ENCODE measurements at regions not wholly inside any gene's neighbourhood (a gene's known extent, or its start where the extent isn't known, plus 50 kb on each side); places are given as distances from the start of the nearest gene placed in this dataset.

DNA sequence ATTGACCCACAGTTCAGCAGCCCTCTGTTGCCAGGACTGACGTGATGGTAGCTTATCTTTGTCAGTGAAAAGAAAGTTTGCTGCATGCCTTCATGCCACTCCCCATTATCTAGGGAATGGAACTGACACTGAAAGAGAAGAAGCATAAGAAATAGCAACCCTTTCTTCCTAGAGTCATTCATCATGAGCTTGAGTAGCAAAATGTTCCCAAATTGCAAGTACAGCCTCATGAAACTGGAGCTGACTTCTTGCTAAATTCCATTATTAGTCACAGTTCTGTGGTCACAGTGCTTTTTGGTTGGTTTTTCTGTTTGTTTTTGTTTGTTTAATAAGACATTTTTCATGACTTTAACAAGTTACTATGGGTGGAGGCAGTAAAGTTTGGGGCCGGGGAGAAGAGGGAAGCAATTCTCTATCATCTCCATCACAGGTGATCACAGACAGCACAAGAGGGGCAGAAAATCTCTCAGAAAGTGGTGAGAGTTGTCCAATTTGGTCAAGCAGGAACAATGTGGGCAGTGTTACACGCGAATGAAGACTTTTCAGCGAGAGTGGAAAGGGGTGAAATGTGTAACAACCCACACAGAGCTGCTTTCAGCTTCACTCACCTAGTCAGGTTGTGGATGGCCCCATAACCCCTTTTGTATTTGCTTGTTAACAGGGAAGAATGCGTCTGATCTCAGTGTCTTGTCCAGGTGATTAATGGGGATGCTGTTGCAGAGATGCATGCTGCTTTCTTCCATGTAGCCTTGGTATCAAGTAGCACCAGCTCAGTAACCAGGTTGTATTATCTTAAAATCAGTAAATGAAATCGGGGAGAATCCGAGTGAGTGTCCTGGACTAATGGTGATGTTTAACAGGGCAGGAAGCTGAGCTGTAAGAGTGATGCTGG lies 440.4 kb downstream of the DMRT2 start:
- DNase-seq: no peak

DNA sequence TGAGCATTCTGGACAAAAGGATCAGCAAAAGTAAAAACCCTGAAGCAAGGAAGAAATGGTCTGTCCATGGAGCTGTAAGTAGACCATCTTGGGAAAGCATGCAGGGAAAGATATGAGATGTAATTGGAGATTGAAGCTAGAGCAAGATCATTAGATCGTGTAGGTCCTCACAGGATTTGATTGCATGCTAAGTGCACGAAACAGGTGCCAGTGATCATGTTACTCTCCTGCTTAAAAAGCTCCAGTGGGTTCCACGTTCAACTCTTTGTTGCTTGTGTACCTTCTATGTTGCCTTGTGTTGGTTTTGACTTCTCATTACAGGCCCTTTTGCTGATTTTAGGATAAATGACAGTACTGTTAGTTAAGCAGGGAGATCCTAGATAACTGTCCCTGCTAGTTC lies 442.0 kb downstream of the DMRT2 start:
- DNase-seq: no peak

DNA sequence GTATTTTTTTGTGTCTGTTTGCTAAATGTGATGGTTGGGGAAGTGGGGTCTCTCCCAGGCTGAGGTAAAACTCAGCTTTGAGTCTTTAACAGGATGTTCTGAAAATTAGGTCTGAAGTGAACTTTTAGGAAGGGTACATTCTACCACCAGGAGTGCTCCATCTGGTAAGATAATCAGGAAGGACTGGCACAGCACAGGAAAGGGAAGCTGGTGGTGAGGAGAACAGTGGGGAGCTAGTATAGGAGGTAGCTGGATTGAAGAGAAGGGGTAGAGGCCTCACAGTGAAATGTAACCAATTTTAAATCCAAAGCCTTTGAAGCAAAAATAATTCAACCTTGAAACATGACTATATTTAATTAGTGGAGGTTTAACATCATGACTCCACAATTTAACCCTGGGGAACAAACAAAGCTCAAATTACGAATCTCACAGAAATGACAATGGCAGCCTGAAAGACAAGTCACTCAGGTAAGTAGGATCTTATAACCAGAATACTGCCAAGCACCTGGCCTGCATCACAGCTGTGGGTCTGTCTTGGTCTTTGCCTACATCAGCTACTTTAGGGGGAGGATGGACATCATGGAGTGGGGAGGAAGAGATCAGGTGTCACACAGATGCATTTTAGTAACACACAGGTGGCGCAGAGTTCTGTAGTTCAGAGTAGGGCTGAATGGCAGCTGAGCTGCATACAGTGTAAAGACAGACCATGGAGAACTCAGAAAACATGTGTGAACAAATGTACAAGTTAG lies 445.3 kb downstream of the DMRT2 start:
- DNase-seq: no peak

DNA sequence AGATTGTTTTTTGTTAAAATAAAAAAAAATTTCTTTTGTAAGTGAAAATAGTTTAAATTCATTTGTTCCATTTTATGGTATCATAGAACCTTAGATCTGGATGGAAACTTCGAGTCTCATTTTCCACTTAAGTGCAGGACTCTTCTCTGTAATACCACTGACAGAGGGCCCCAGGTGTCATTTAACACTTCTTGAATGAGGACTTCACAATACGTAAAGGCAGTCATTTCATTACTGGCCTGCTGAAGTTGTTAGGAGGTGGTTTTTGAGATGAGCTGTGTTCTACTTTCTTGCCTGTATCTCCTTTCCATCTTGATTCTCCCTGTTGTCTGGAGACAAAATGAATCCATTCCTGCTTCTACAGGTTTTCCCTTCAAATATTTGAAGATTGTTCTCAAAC lies 455.3 kb downstream of the DMRT2 start:
- no peak for DNase-seq

- no peak for DNase-seq
Measured at GRCh38 chr9:1510712-1511111, 460.6 kb downstream of the DMRT2 start.

GRCh38 chr9:1513105-1513504 lies 462.9 kb downstream of the DMRT2 start:
- no peak for DNase-seq

- peak; percentile 35 for DNase-seq
Measured at GRCh38 chr9:1514250-1514649, 464.1 kb downstream of the DMRT2 start.

DNA sequence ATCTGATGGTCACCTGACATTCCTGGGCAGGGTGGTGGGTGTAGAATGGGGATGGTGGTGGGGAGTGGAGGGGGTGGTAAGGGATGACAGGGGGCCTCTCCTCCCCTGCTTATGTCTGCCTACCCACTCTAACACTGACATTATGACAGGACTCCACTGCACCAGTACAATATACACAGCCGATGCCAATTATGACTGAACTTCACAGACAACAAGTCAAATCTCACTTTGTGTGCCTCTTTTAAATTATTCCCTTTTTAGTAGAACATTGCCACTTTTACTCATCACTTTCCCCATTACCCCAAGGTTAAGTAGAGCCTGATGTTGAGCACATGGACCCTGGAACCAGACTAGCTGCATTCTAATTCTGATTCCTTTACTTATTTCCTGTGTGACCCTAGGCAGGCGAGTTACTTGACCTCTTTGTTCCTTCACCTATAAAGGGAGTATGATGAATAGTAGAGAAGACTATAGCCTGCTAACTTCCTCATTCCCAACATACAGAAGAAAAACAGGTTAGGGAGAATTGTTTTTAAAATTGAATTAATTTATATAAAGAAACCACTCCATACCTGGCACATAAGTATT lies 464.7 kb downstream of the DMRT2 start:
- no peak for DNase-seq

GRCh38 chr9:1515557-1515956 lies 465.4 kb downstream of the DMRT2 start:
- DNase-seq: no peak

- DNase-seq: no peak
Measured at GRCh38 chr9:1521547-1521946, 471.4 kb downstream of the DMRT2 start.

DNA sequence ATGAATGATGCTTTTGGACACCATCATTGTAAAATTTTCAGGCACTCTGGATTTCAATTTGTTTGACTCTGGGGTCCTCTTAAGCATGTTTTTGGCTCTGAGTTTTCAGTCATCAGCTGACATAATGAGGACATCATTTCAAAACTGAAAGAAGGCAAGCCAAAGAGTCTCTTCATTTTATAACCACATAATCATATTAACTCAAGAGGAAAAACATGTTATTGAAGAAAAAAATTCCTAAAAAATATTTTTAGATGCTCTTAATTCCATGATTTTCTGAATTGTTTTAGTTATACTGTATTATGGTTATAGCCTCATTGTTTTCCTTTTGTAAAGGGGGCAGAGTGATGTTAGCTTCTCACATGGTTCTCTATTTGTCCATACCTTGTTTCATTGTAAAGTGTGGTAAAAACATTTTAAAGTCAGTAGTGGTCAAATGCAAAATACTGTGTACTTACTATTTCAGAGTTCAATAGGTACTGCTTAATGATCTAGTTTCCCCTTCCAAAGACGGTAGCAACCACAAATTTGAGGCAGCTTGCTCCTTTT lies 472.1 kb downstream of the DMRT2 start:
- DNase-seq: peak; percentile 48

DNA sequence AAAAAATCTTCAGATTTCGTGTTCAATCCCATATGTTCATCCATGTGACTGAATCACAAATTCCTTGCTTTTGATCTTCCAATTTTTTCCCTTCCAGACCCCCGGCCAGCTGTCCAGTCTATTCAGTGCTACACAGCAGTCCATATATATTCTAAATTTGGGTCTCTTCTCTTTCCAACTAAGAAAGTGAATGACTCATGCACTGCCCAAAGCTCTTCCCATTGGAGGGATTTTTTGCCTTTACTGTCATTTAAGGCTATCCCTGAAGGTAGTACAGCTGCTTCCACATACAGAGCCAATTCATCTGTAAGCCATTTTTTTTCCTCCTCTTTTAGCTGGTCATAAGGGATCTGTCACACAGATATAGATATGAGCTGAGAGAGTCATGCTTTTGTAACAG lies 478.3 kb downstream of the DMRT2 start:
- peak; percentile 30 for DNase-seq

DNA sequence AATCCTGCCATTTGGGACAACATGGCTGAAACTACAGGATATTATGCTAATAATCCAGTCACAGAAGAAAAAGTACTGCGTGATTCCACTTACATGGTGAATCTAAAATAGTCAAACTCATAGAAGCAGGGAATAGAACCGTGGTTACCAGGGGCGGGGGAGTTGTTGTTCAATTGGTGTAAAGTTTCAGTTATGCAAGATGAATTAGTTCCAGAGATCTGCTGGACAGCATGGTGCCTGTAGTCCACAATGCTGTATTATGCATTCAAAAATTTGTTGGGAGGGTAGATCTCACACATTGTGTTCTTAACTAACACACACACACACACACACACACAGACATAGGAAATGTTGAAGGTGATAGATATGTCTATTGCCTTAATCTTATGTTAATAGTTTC lies 480.5 kb downstream of the DMRT2 start:
- DNase-seq: no peak

DNA sequence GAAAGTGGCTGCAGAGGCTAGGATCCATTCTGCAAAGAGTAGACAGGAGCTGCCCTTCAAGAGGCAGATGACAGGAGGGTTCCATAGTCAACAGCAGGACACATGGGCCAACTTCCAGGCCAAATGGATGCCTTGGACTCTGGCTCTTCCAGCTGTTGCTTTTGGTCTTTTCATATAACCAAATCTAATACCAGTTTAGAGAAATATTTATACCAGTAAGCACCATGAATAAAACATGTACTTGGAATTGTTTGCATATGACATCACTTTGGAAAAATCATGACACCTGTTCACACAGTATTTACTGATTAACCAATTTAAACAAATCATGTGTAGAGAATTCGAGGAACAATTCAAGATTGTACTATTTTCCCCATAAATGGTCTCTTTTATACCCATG lies 481.3 kb downstream of the DMRT2 start:
- no peak for DNase-seq

DNA sequence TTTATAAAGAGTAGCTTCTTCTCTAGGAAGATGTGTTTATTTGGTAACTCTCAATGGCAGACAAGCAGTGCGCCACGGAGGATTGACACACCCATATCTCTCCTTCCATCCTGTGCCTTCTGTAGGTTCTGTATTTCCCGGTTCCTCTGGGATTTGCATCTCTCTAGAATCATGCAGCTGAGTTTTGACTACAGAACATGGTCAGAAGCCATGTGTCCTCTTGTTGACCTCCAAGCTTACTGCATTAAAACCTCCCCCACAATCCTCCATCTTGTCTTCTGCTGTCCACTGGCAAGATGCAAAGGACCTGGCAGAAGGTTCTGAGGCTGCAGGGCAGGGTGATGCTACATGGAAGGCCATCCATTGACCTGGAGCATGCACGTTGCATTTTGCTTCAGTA lies 482.0 kb downstream of the DMRT2 start:
- peak; percentile 69 for DNase-seq

DNA sequence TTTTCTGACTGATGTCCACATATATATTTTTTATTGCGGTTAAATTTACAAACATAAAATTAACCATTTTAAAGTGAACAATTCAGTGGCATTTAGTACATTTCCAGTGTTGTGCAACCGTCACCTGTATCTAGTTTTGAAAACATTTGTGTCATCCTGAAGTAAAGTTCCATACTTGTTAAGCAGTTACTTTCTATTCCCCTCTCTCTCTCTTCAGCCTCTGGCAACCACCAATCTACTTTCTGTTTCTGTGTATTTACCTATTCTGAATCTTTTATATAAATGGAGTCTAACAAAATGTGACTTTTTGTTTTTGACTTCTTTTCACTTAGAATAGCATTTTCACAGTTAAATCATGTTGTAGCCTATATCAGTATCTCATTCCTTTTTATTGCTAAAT lies 480.1 kb upstream of the SMARCA2 start:
- DNase-seq: no peak

GRCh38 chr9:1535599-1535998 lies 479.5 kb upstream of the SMARCA2 start:
- no peak for DNase-seq

- DNase-seq: no peak
Measured at GRCh38 chr9:1536522-1537170, 478.5 kb upstream of the SMARCA2 start.

- DNase-seq: no peak
Measured at GRCh38 chr9:1538301-1538700, 476.8 kb upstream of the SMARCA2 start.

DNA sequence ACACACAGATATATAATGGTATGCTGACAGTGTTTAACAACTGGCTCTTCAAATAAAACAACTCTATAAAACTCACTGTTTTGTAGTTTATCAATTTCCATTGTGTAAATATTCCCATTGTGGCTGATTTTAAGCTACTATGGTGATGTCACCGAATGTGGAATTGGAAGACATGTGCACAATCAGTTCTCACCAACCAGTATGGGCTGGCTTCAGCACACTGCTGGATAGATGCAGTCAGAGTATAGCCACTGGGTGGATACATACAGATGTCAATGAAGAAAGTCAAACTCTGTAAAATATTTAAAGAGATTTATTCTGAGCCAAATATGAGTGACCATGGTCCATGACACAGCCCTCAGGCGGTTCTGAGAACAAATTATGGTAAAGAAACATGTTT lies 475.9 kb upstream of the SMARCA2 start:
- DNase-seq: no peak

- DNase-seq: no peak
Measured at GRCh38 chr9:1550636-1551035, 464.5 kb upstream of the SMARCA2 start.

Data from muscle of arm (tissue), 1 donor.